ENCODE measurements at regions not wholly inside any gene's neighbourhood (a gene's known extent, or its start where the extent isn't known, plus 50 kb on each side); places are given as distances from the start of the nearest gene placed in this dataset.

GRCh38 chr18:22879293-22879692, 53.8 kb upstream of the RBBP8 start:
- no peak for TF ChIP-seq MAX (IDR thresholded peaks at IDR 0.05; ENCODE audit: low read depth, low read length)
- no peak for TF ChIP-seq MYC (IDR thresholded peaks at IDR 0.05; ENCODE audit: low read depth, low read length)
- no peak for TF ChIP-seq CTCF (IDR thresholded peaks at IDR 0.05; ENCODE audit: low read depth, low read length)
- no peak for TF ChIP-seq POLR2A (IDR thresholded peaks at IDR 0.05; ENCODE audit: extremely low read depth, insufficient read length)
- H3K4me3 ChIP-seq (ENCODE audit: low read depth, low read length) = no peak overlapping the region
- DNase-seq (ENCODE audit: low read depth) = no peak

GRCh38 chr18:22882084-22882483, 51.0 kb upstream of the RBBP8 start:
- no peak for TF ChIP-seq CTCF (IDR thresholded peaks at IDR 0.05; ENCODE audit: low read depth, low read length)
- no peak for TF ChIP-seq MAX (IDR thresholded peaks at IDR 0.05; ENCODE audit: low read depth, low read length)
- no peak for TF ChIP-seq POLR2A (IDR thresholded peaks at IDR 0.05; ENCODE audit: extremely low read depth, insufficient read length)
- no peak for TF ChIP-seq MYC (IDR thresholded peaks at IDR 0.05; ENCODE audit: low read depth, low read length)
- no peak overlapping the region for H3K4me3 ChIP-seq (ENCODE audit: low read depth, low read length)
- no peak for DNase-seq (ENCODE audit: low read depth)

- H3K4me3 ChIP-seq (ENCODE audit: low read depth, low read length) = no peak overlapping the region
- no peak for DNase-seq (ENCODE audit: low read depth)
- no peak for TF ChIP-seq CTCF (IDR thresholded peaks at IDR 0.05; ENCODE audit: low read depth, low read length)
These were observed 49.9 kb upstream of the RBBP8 start for GRCh38 chr18:22883179-22883578.
